ENCODE measurements at regions not wholly inside any gene's neighbourhood (a gene's known extent, or its start where the extent isn't known, plus 50 kb on each side); places are given as distances from the start of the nearest gene placed in this dataset.
"Not testable (repeated sequence)": the region's sequence is repeated elsewhere in the genome, so short reads cannot be mapped to it uniquely, and the experiment has no call there.

- DNase-seq (ENCODE audit: low spot score): peak; percentile 97
These were observed 270.7 kb downstream of the ZNF33B start for GRCh38 chr10:42367532-42368230.

GRCh38 chr10:42351745-42352144, 286.6 kb downstream of the ZNF33B start:
- no peak for DNase-seq (ENCODE audit: low spot score)

GRCh38 chr10:42336593-42337337, 301.6 kb downstream of the ZNF33B start:
- DNase-seq (ENCODE audit: low spot score): not testable (repeated sequence)

- DNase-seq (ENCODE audit: low spot score): not testable (repeated sequence)
These were observed 302.6 kb downstream of the ZNF33B start for GRCh38 chr10:42335653-42336296.

GRCh38 chr10:42304341-42304740, 334.0 kb downstream of the ZNF33B start:
- no peak for DNase-seq (ENCODE audit: low spot score)

GRCh38 chr10:42281896-42282295, 356.5 kb downstream of the ZNF33B start:
- not testable (repeated sequence) for DNase-seq (ENCODE audit: low spot score)

- DNase-seq (ENCODE audit: low spot score): not testable (repeated sequence)
These were observed 368.6 kb downstream of the ZNF33B start for GRCh38 chr10:42269788-42270187.

GRCh38 chr10:42263259-42263658, 375.1 kb downstream of the ZNF33B start:
- DNase-seq (ENCODE audit: low spot score): not testable (repeated sequence)

GRCh38 chr10:42243002-42243401, 395.4 kb downstream of the ZNF33B start:
- DNase-seq (ENCODE audit: low spot score): not testable (repeated sequence)

GRCh38 chr10:42242135-42242805, 396.1 kb downstream of the ZNF33B start:
- no peak for DNase-seq (ENCODE audit: low spot score)

GRCh38 chr10:42236401-42236800, 402.0 kb downstream of the ZNF33B start:
- not testable (repeated sequence) for DNase-seq (ENCODE audit: low spot score)

- not testable (repeated sequence) for DNase-seq (ENCODE audit: low spot score)
These were observed 402.6 kb downstream of the ZNF33B start for GRCh38 chr10:42235736-42236135.

GRCh38 chr10:42235241-42235640, 403.1 kb downstream of the ZNF33B start:
- DNase-seq (ENCODE audit: low spot score): not testable (repeated sequence)

GRCh38 chr10:42234506-42234905, 403.9 kb downstream of the ZNF33B start:
- not testable (repeated sequence) for DNase-seq (ENCODE audit: low spot score)

GRCh38 chr10:42233461-42234206, 404.7 kb downstream of the ZNF33B start:
- not testable (repeated sequence) for DNase-seq (ENCODE audit: low spot score)

GRCh38 chr10:42232955-42233354, 405.4 kb downstream of the ZNF33B start:
- not testable (repeated sequence) for DNase-seq (ENCODE audit: low spot score)

GRCh38 chr10:42230812-42231211, 407.6 kb downstream of the ZNF33B start:
- DNase-seq (ENCODE audit: low spot score): not testable (repeated sequence)

- DNase-seq (ENCODE audit: low spot score): not testable (repeated sequence)
These were observed 408.3 kb downstream of the ZNF33B start for GRCh38 chr10:42230115-42230514.

GRCh38 chr10:42227859-42228258, 410.5 kb downstream of the ZNF33B start:
- DNase-seq (ENCODE audit: low spot score): not testable (repeated sequence)

GRCh38 chr10:42193588-42193987, 444.8 kb downstream of the ZNF33B start:
- not testable (repeated sequence) for DNase-seq (ENCODE audit: low spot score)

GRCh38 chr10:42192450-42192849, 445.9 kb downstream of the ZNF33B start:
- not testable (repeated sequence) for DNase-seq (ENCODE audit: low spot score)

All from globus pallidus (tissue), 1 donor.